HepG2 (cell line): ENCODE measurements at regions not wholly inside any gene's neighbourhood (a gene's known extent, or its start where the extent isn't known, plus 50 kb on each side); places are given as distances from the start of the nearest gene placed in this dataset.
A peak's percentile ranks its signal among the peaks of the same experiment; 100 is the strongest.

Source experiments
- CEBPG ChIP-seq: IDR thresholded peaks from 2 replicates; pipeline ENCODE4 v1.6.1; 2016
- ELF3 ChIP-seq: IDR thresholded peaks from 2 replicates; pipeline ENCODE4 v1.6.1; 2016; ENCODE audit warnings: missing genetic modification reagents, missing compliant biosample characterization
- HNF4A ChIP-seq: sonication (generic); formaldehyde crosslinking; IDR thresholded peaks from 2 replicates; pipeline ENCODE4 v1.4.0; 2020; ENCODE audit warnings: missing genetic modification reagents
- HNF4G ChIP-seq, 2 experiments: sonication (generic) in 1 of 2; formaldehyde crosslinking in 1 of 2; IDR thresholded peaks; 2 replicates each; pipeline versions ENCODE4 v1.4.0 to v1.6.1; 2011 to 2020; ENCODE audit warnings: borderline replicate concordance in 2 of 2, low read depth in 2 of 2, mild to moderate bottlenecking in 2 of 2, low read length in 1 of 2, missing genetic modification reagents in 1 of 2, moderate library complexity in 1 of 2
- HNRNPUL1 ChIP-seq: fragments of 200-400 bp; formaldehyde crosslinking; IDR thresholded peaks from 2 replicates; pipeline ENCODE4 v1.6.1; 2017; ENCODE audit warnings: low read depth, mild to moderate bottlenecking, low read length, moderate library complexity
- HOXA7 ChIP-seq: sonication (generic); formaldehyde crosslinking; IDR thresholded peaks from 2 replicates; pipeline ENCODE4 v1.8.1; 2022; ENCODE audit warnings: mild to moderate bottlenecking, missing genetic modification reagents, moderate library complexity
- KDM1A ChIP-seq: IDR thresholded peaks from 2 replicates; pipeline ENCODE4 v1.6.1; 2016; ENCODE audit warnings: missing compliant biosample characterization
- LCORL ChIP-seq, 2 experiments: fragments of 450-650 bp in 1 of 2; sonication (generic) in 1 of 2; formaldehyde crosslinking in 1 of 2; IDR thresholded peaks; 2 replicates each; pipeline versions ENCODE4 v1.5.0 to v1.6.1; 2017 to 2020; ENCODE audit warnings: antibody characterized with exemption in 1 of 2, missing genetic modification reagents in 1 of 2
- NCOA2 ChIP-seq: sonication (generic); formaldehyde crosslinking; IDR thresholded peaks from 2 replicates; pipeline ENCODE4 v1.8.0; 2022; ENCODE audit warnings: inconsistent platforms
- NR2F2 ChIP-seq: IDR thresholded peaks from 2 replicates; pipeline ENCODE4 v1.6.1; 2012; ENCODE audit warnings: low read depth, inconsistent platforms, borderline replicate concordance
- NR2F6 ChIP-seq, 2 experiments: IDR thresholded peaks; 2 replicates each; pipeline ENCODE4 v1.6.1; 2016; ENCODE audit warnings: antibody characterized with exemption in 1 of 2, mild to moderate bottlenecking in 1 of 2
- RARA ChIP-seq: IDR thresholded peaks from 2 replicates; pipeline ENCODE4 v1.6.1; 2016; ENCODE audit warnings: missing genetic modification reagents, missing compliant biosample characterization
- SOX13 ChIP-seq, 3 experiments: fragments of 450-650 bp in 1 of 3; sonication (generic) in 1 of 3; formaldehyde crosslinking in 1 of 3; IDR thresholded peaks in 2 of 3; conservative IDR thresholded peaks in 1 of 3; 2 replicates each; pipeline versions ENCODE4 v1.5.0 to v1.6.1; 2016 to 2020; ENCODE audit warnings: antibody characterized with exemption in 1 of 3, mild to moderate bottlenecking in 1 of 3, missing compliant biosample characterization in 1 of 3, missing genetic modification reagents in 1 of 3, moderate library complexity in 1 of 3
- SP4 ChIP-seq: sonication (generic); formaldehyde crosslinking; IDR thresholded peaks from 2 replicates; pipeline ENCODE4 v1.8.1; 2023; ENCODE audit warnings: mild to moderate bottlenecking, missing genetic modification reagents
- YY1 ChIP-seq: IDR thresholded peaks from 2 replicates; pipeline ENCODE4 v1.6.1; 2011; ENCODE audit warnings: low read length, low read depth, moderate library complexity, mild to moderate bottlenecking; ENCODE audit not compliant: insufficient read depth, insufficient replicate concordance
- ZMYM4 ChIP-seq: sonication (generic); formaldehyde crosslinking; IDR thresholded peaks from 2 replicates; pipeline ENCODE4 v1.8.1; 2023; ENCODE audit warnings: mild to moderate bottlenecking, missing genetic modification reagents
- ZNF256 ChIP-seq: sonication (generic); formaldehyde crosslinking; conservative IDR thresholded peaks from 2 replicates; pipeline ENCODE4 v1.4.0; 2020; ENCODE audit warnings: missing genetic modification reagents
- ZNF292 ChIP-seq: sonication (generic); formaldehyde crosslinking; IDR thresholded peaks from 2 replicates; pipeline ENCODE4 v1.8.1; 2022; ENCODE audit warnings: mild to moderate bottlenecking, low read depth, missing genetic modification reagents, borderline replicate concordance
- ZNF616 ChIP-seq: sonication (generic); formaldehyde crosslinking; IDR thresholded peaks from 2 replicates; pipeline ENCODE4 v1.5.0; 2020; ENCODE audit warnings: low read depth, mild to moderate bottlenecking, missing genetic modification reagents
- ZSCAN31 ChIP-seq: sonication (generic); formaldehyde crosslinking; IDR thresholded peaks from 2 replicates; pipeline ENCODE4 v1.5.0; 2020; ENCODE audit warnings: low read depth, mild to moderate bottlenecking, missing genetic modification reagents
- TF ChIP-seq, protein P1 (sequence below): IDR thresholded peaks from 2 replicates; pipeline ENCODE4 v1.4.0; 2020; ENCODE audit warnings: mild to moderate bottlenecking, missing genetic modification reagents
- TF ChIP-seq, protein P2 (sequence below): IDR thresholded peaks from 2 replicates; pipeline ENCODE4 v1.6.1; 2012; ENCODE audit warnings: low read depth, low read length, improper control_type of control experiment
- TF ChIP-seq, protein P3 (sequence below): sonication (generic); formaldehyde crosslinking; IDR thresholded peaks from 2 replicates; pipeline ENCODE4 v1.5.0; 2020; ENCODE audit warnings: mild to moderate bottlenecking, missing genetic modification reagents, moderate library complexity

DNA sequence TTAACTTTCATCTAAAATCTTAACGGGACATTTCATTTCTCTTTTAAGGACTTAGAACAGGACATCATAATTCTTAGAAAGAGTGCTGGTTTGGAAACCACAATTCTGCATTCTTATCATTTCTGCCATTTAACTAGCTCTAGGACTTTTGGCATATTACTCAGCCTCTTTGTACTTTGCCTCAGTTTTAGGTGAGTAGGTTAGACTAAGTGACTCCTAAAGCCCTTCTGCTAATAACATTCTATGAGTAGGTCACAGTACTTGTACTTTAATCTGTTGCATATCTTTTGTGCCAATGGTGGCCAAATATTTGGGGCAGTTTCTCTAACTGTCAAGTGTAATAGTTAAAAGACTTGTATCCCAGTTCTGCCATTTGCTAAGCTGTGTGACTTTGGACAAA, 115.4 kb upstream of the NUDT6 start (continued):
- TF ChIP-seq ZMYM4 (CRISPR knock-in tag) (peak; percentile 67; the same call in 1 of the 2 replicates), RARA (CRISPR knock-in tag) (peak; percentile 33; the same call in 1 of the 2 replicates), SP4 (CRISPR knock-in tag) (no peak), HNF4A (CRISPR knock-in tag) (peak; percentile 77), YY1 (peak; percentile 47), KDM1A (CRISPR knock-in tag) (no peak), NCOA2 (CRISPR knock-in tag) (peak; percentile 24; the same call in 1 of the 2 replicates), ZNF256 (CRISPR knock-in tag) (no peak), CEBPG (0 out of 2 replicates have a peak, but pooled peaks have one; percentile 8), NR2F6 (IDR thresholded peaks at IDR 0.05) (peak; percentile 33; the same call in 1 of the 2 replicates), NR2F6 (CRISPR knock-in tag; IDR thresholded peaks at IDR 0.05) (no peak), HNF4G (IDR thresholded peaks at IDR 0.05; ENCODE audit: borderline replicate concordance, low read depth, low read length) (peak; percentile 80), HNF4G (CRISPR knock-in tag; IDR thresholded peaks at IDR 0.05; ENCODE audit: borderline replicate concordance, low read depth) (no peak), ELF3 (CRISPR knock-in tag) (no peak), HNRNPUL1 (no peak), ZNF292 (CRISPR knock-in tag) (no peak), HOXA7 (CRISPR knock-in tag) (no peak), NR2F2 (peak; percentile 57; the same call in 1 of the 2 replicates), ZSCAN31 (CRISPR knock-in tag) (no peak), LCORL (IDR thresholded peaks at IDR 0.05) (peak; percentile 71), LCORL (CRISPR knock-in tag; IDR thresholded peaks at IDR 0.05) (no peak), SOX13 (IDR thresholded peaks at IDR 0.05) (no peak), SOX13 (CRISPR knock-in tag; conservative IDR thresholded peaks at IDR 0.05 in 1 of 2, IDR thresholded peaks at IDR 0.05 in 1 of 2) (peak in 1 of 2 experiments; percentile 32; a peak in 1 of 4 replicates), ZNF616 (CRISPR knock-in tag) (no peak)
- TF ChIP-seq, protein P1, sequence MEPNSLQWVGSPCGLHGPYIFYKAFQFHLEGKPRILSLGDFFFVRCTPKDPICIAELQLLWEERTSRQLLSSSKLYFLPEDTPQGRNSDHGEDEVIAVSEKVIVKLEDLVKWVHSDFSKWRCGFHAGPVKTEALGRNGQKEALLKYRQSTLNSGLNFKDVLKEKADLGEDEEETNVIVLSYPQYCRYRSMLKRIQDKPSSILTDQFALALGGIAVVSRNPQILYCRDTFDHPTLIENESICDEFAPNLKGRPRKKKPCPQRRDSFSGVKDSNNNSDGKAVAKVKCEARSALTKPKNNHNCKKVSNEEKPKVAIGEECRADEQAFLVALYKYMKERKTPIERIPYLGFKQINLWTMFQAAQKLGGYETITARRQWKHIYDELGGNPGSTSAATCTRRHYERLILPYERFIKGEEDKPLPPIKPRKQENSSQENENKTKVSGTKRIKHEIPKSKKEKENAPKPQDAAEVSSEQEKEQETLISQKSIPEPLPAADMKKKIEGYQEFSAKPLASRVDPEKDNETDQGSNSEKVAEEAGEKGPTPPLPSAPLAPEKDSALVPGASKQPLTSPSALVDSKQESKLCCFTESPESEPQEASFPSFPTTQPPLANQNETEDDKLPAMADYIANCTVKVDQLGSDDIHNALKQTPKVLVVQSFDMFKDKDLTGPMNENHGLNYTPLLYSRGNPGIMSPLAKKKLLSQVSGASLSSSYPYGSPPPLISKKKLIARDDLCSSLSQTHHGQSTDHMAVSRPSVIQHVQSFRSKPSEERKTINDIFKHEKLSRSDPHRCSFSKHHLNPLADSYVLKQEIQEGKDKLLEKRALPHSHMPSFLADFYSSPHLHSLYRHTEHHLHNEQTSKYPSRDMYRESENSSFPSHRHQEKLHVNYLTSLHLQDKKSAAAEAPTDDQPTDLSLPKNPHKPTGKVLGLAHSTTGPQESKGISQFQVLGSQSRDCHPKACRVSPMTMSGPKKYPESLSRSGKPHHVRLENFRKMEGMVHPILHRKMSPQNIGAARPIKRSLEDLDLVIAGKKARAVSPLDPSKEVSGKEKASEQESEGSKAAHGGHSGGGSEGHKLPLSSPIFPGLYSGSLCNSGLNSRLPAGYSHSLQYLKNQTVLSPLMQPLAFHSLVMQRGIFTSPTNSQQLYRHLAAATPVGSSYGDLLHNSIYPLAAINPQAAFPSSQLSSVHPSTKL (CRISPR knock-in tag): peak; percentile 22; the same call in 1 of the 2 replicates
- TF ChIP-seq, protein P2, sequence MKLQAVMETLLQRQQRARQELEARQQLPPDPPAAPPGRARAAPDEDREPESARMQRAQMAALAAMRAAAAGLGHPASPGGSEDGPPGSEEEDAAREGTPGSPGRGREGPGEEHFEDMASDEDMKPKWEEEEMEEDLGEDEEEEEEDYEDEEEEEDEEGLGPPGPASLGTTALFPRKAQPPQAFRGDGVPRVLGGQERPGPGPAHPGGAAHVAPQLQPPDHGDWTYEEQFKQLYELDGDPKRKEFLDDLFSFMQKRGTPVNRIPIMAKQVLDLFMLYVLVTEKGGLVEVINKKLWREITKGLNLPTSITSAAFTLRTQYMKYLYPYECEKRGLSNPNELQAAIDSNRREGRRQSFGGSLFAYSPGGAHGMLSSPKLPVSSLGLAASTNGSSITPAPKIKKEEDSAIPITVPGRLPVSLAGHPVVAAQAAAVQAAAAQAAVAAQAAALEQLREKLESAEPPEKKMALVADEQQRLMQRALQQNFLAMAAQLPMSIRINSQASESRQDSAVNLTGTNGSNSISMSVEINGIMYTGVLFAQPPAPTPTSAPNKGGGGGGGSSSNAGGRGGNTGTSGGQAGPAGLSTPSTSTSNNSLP: peak; percentile 31; the same call in 1 of the 2 replicates
- TF ChIP-seq, protein P3, sequence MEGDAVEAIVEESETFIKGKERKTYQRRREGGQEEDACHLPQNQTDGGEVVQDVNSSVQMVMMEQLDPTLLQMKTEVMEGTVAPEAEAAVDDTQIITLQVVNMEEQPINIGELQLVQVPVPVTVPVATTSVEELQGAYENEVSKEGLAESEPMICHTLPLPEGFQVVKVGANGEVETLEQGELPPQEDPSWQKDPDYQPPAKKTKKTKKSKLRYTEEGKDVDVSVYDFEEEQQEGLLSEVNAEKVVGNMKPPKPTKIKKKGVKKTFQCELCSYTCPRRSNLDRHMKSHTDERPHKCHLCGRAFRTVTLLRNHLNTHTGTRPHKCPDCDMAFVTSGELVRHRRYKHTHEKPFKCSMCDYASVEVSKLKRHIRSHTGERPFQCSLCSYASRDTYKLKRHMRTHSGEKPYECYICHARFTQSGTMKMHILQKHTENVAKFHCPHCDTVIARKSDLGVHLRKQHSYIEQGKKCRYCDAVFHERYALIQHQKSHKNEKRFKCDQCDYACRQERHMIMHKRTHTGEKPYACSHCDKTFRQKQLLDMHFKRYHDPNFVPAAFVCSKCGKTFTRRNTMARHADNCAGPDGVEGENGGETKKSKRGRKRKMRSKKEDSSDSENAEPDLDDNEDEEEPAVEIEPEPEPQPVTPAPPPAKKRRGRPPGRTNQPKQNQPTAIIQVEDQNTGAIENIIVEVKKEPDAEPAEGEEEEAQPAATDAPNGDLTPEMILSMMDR (CRISPR knock-in tag): no peak
